Thoracic aorta (tissue), 2 donors: ENCODE measurements at regions not wholly inside any gene's neighbourhood (a gene's known extent, or its start where the extent isn't known, plus 50 kb on each side); places are given as distances from the start of the nearest gene placed in this dataset.
"Not testable (repeated sequence)": the region's sequence is repeated elsewhere in the genome, so short reads cannot be mapped to it uniquely, and the experiment has no call there.

Experiments
- ATAC-seq: fragments of 150-250 bp; one replicate; pipeline ENCODE4 v1.8.0; 2017; ENCODE audit warnings: low read depth; ENCODE audit not compliant: insufficient number of reproducible peaks, low FRiP score
- DNase-seq: peaks from one replicate; pipeline ENCODE4 v3.0.0-alpha.2; 2020; ENCODE audit warnings: low spot score
- H3K27ac ChIP-seq, 2 donors: fragments of 200-600 bp; sonication (generic); 1 replicate in 1 of 2; 2 replicates in 1 of 2; pipeline ENCODE4 v1.5.1; 2016; ENCODE audit warnings: mild to moderate bottlenecking in 2 of 2, moderate library complexity in 2 of 2
- H3K27me3 ChIP-seq: fragments of 200-600 bp; sonication (generic); replicated peaks from 2 replicates; pipeline ENCODE4 v1.6.0; 2016; ENCODE audit warnings: mild to moderate bottlenecking; ENCODE audit not compliant: insufficient read depth
- H3K36me3 ChIP-seq: fragments of 200-600 bp; sonication (generic); one replicate; pipeline ENCODE4 v1.5.1; 2016
- H3K4me1 ChIP-seq, 2 donors: fragments of 200-600 bp; sonication (generic); 1 replicate in 1 of 2; 2 replicates in 1 of 2; pipeline versions ENCODE4 v1.5.1 to v1.6.0; 2016; ENCODE audit warnings: low read depth in 2 of 2, mild to moderate bottlenecking in 1 of 2; ENCODE audit not compliant: control insufficient read depth in 1 of 2
- H3K4me3 ChIP-seq: fragments of 200-600 bp; sonication (generic); 2 replicates; pipeline ENCODE4 v1.5.1; 2016; ENCODE audit warnings: mild to moderate bottlenecking
- H3K9me3 ChIP-seq: fragments of 200-600 bp; sonication (generic); 2 replicates; pipeline ENCODE4 v1.5.1; 2016
- CTCF ChIP-seq: fragments of 200-600 bp; sonication (generic); IDR thresholded peaks from one replicate; pipeline ENCODE4 v1.5.1; 2019; ENCODE audit warnings: antibody characterized with exemption

GRCh38 chr3:191901741-191902140, 440.8 kb downstream of the PYDC2 start:
- no peaks in the 10 kb centered on the region for H3K9me3 ChIP-seq
- H3K27me3 ChIP-seq: no peaks in the 10 kb centered on the region
- H3K4me3 ChIP-seq: no peak overlapping the region
- no peaks in the 10 kb centered on the region for H3K4me1 ChIP-seq
- DNase-seq (no peak), ATAC-seq (no peak)
- no peak for TF ChIP-seq CTCF
- no peaks in the 10 kb centered on the region for H3K36me3 ChIP-seq
- no peak overlapping the region for H3K27ac ChIP-seq

- TF ChIP-seq CTCF: no peak
- Histone ChIP-seq H3K9me3 (no peaks in the 10 kb centered on the region), H3K4me3 (no peak overlapping the region), H3K27me3 (no peaks in the 10 kb centered on the region), H3K4me1 (no peaks in the 10 kb centered on the region), H3K36me3 (no peaks in the 10 kb centered on the region), H3K27ac (no peak overlapping the region)
- DNase-seq (no peak), ATAC-seq (no peak)
Observed at GRCh38 chr3:191912616-191913204, 451.7 kb downstream of the PYDC2 start.

GRCh38 chr3:191915712-191916111, 454.7 kb downstream of the PYDC2 start:
- no peak for ATAC-seq

GRCh38 chr3:191919491-191920026, 458.6 kb downstream of the PYDC2 start:
- DNase-seq: no peak
- Histone ChIP-seq H3K36me3 (no peaks in the 10 kb centered on the region), H3K4me1 (no peaks in the 10 kb centered on the region), H3K9me3 (no peaks in the 10 kb centered on the region), H3K4me3 (no peak overlapping the region), H3K27me3 (no peaks in the 10 kb centered on the region), H3K27ac (no peak overlapping the region)
- ATAC-seq: no peak
- no peak for TF ChIP-seq CTCF

More at GRCh38 chr3:191915712-191916111, 454.7 kb downstream of the PYDC2 start:
- no peak for TF ChIP-seq CTCF
- no peaks in the 10 kb centered on the region for H3K27me3 ChIP-seq
- no peaks in the 10 kb centered on the region for H3K4me1 ChIP-seq
- no peaks in the 10 kb centered on the region for H3K9me3 ChIP-seq
- no peaks in the 10 kb centered on the region for H3K36me3 ChIP-seq
- no peak for DNase-seq
- H3K27ac ChIP-seq: no peak overlapping the region
- H3K4me3 ChIP-seq: no peak overlapping the region

- no peaks in the 10 kb centered on the region for H3K27me3 ChIP-seq
- no peak overlapping the region for H3K27ac ChIP-seq
- no peaks in the 10 kb centered on the region for H3K4me1 ChIP-seq
- no peak for TF ChIP-seq CTCF
- H3K9me3 ChIP-seq: no peaks in the 10 kb centered on the region
- DNase-seq (no peak), ATAC-seq (no peak)
- H3K4me3 ChIP-seq: no peak overlapping the region
- no peaks in the 10 kb centered on the region for H3K36me3 ChIP-seq
Observed at GRCh38 chr3:191922570-191922969, 461.6 kb downstream of the PYDC2 start.

GRCh38 chr3:191927183-191927817, 466.3 kb downstream of the PYDC2 start:
- not testable (repeated sequence) for H3K27ac ChIP-seq, ATAC-seq, H3K4me1 ChIP-seq, H3K4me3 ChIP-seq, H3K9me3 ChIP-seq, H3K27me3 ChIP-seq, H3K36me3 ChIP-seq, DNase-seq

GRCh38 chr3:191927998-191928397, 467.0 kb downstream of the PYDC2 start:
- not testable (repeated sequence) for H3K27ac ChIP-seq, H3K9me3 ChIP-seq, ATAC-seq, DNase-seq, H3K27me3 ChIP-seq, H3K4me1 ChIP-seq, H3K36me3 ChIP-seq, H3K4me3 ChIP-seq
